ENCODE measurements at regions not wholly inside any gene's neighbourhood (a gene's known extent, or its start where the extent isn't known, plus 50 kb on each side); places are given as distances from the start of the nearest gene placed in this dataset.

DNA sequence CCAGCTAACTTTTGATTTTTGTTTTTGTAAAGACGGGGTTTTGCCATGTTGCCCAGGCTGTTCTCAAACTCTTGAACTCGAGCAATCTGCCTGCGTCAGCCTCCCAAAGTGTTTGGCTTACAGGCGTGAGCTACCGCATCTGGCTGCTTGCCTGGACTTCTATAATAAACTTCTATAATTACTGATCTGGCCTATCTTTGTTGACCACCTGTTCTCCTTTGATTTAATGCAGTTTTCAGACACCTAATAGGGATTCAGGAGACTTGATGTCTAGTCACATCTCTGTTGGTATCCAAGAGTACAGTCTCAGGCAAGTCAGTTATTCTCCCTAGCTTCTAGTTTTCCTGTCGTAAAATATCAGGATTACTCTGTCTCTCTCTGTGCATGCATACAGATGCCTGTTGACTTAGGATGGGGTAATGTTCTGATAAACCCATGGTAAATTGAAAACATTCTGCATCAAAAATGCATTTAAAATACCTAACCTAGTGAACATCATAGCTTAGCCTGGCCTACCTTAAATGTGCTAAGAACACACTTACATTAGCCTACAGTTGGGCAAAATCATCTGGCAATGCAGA lies 51.5 kb upstream of the NR3C1 start:
- TF ChIP-seq FOXM1 (IDR thresholded peaks at IDR 0.05; ENCODE audit: borderline replicate concordance) (no peak), ZNF384 (IDR thresholded peaks at IDR 0.05) (no peak), TARDBP (IDR thresholded peaks at IDR 0.05) (no peak), FOXA1 (IDR thresholded peaks at IDR 0.05) (no peak), ELF4 (IDR thresholded peaks at IDR 0.05) (no peak), SP1 (IDR thresholded peaks at IDR 0.05) (no peak), FOXK2 (IDR thresholded peaks at IDR 0.05) (no peak), LEF1 (IDR thresholded peaks at IDR 0.05; ENCODE audit: borderline replicate concordance) (no peak), ARNT (IDR thresholded peaks at IDR 0.05) (no peak), SUZ12 (IDR thresholded peaks at IDR 0.05) (no peak), BHLHE40 (IDR thresholded peaks at IDR 0.05; ENCODE audit: borderline replicate concordance) (no peak)
